ENCODE measurements at regions not wholly inside any gene's neighbourhood (a gene's known extent, or its start where the extent isn't known, plus 50 kb on each side); places are given as distances from the start of the nearest gene placed in this dataset.

DNA sequence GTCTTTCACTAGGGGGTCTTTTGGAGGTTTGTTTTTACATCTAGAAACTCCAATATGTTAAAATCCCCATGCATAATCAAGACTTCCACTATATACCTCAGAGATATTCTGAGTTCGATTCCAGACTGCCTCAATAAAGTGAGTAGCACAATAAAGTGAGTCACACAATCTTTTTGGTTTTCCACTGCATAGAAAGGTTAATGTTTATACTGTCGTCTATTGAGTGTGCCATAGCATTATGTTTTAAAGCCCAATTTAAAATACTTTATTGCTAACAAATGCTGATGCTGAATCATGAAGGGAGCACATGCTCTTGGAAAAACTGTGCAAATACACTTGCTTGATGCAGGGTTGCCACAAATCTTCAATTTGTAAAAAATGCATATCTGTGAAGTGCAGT lies 227.5 kb upstream of the ZFHX3 start:
- TF ChIP-seq CREB1 (CRISPR knock-in tag; IDR thresholded peaks at IDR 0.05; ENCODE audit: low read depth) (no peak), EZH2phosphoT487 (IDR thresholded peaks at IDR 0.05; ENCODE audit: unreplicated experiment) (no peak), STAT1 (IDR thresholded peaks at IDR 0.05; ENCODE audit: unreplicated experiment) (no peak)
- TF ChIP-seq, protein P1, sequence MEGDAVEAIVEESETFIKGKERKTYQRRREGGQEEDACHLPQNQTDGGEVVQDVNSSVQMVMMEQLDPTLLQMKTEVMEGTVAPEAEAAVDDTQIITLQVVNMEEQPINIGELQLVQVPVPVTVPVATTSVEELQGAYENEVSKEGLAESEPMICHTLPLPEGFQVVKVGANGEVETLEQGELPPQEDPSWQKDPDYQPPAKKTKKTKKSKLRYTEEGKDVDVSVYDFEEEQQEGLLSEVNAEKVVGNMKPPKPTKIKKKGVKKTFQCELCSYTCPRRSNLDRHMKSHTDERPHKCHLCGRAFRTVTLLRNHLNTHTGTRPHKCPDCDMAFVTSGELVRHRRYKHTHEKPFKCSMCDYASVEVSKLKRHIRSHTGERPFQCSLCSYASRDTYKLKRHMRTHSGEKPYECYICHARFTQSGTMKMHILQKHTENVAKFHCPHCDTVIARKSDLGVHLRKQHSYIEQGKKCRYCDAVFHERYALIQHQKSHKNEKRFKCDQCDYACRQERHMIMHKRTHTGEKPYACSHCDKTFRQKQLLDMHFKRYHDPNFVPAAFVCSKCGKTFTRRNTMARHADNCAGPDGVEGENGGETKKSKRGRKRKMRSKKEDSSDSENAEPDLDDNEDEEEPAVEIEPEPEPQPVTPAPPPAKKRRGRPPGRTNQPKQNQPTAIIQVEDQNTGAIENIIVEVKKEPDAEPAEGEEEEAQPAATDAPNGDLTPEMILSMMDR (conservative IDR thresholded peaks at IDR 0.05; ENCODE audit: low read depth in 2 of 2), result no peak
